CD4-positive, alpha-beta memory T cell (primary cell): ENCODE measurements at regions not wholly inside any gene's neighbourhood (a gene's known extent, or its start where the extent isn't known, plus 50 kb on each side); places are given as distances from the start of the nearest gene placed in this dataset.
A peak's percentile ranks its signal among the peaks of the same experiment; 100 is the strongest.
"Not testable (repeated sequence)": the region's sequence is repeated elsewhere in the genome, so short reads cannot be mapped to it uniquely, and the experiment has no call there.

Experiments used
- CTCF ChIA-PET: fragments of 350-600 bp; sonication (Branson Sonifier 250); formaldehyde crosslinking; loops from one replicate; lab custom pipeline; 2021; ENCODE audit warnings: inconsistent platforms; ENCODE audit not compliant: partially characterized antibody; lab: Charles Lee
- POLR2A ChIA-PET: fragments of 350-600 bp; sonication (Branson Sonifier 250); formaldehyde crosslinking; loops from one replicate; lab custom pipeline; 2021; ENCODE audit not compliant: partially characterized antibody; lab: Charles Lee
- DNase-seq, 5 donors: peaks; one replicate each; pipeline versions ENCODE4 v3.0.0 to v3.0.0-alpha.2; 2020 to 2022; ENCODE audit warnings: mixed read lengths in 1 of 5
- H3K27ac ChIP-seq: one replicate; pipeline ENCODE4 v1.7.0; 2013; ENCODE audit warnings: low read depth, low read length
- H3K27me3 ChIP-seq: 2 replicates; pipeline ENCODE4 v1.7.0; 2013; ENCODE audit warnings: mild to moderate bottlenecking, low read length, moderate library complexity; ENCODE audit not compliant: insufficient read depth
- H3K36me3 ChIP-seq: 2 replicates; pipeline ENCODE4 v1.7.0; 2013; ENCODE audit warnings: mild to moderate bottlenecking, low read length, moderate library complexity; ENCODE audit not compliant: insufficient read depth
- H3K4me1 ChIP-seq: 2 replicates; pipeline ENCODE4 v1.7.0; 2013; ENCODE audit warnings: mild to moderate bottlenecking, low read length, moderate library complexity; ENCODE audit not compliant: insufficient read depth
- H3K4me3 ChIP-seq, 2 donors: one replicate each; pipeline ENCODE4 v1.7.0; 2013; ENCODE audit warnings: low read length in 2 of 2, mild to moderate bottlenecking in 1 of 2
- H3K9me3 ChIP-seq, 2 donors: one replicate each; pipeline ENCODE4 v1.7.0; 2013; ENCODE audit warnings: low read length in 2 of 2, control low read depth in 1 of 2; ENCODE audit not compliant: control insufficient read depth in 1 of 2
- H3K27ac Mint-ChIP-seq, 7 donors: one replicate each; pipeline ENCODE4 v1.8.0; 2020 to 2021; ENCODE audit warnings: mixed read lengths in 7 of 7, mild to moderate bottlenecking in 6 of 7, inconsistent platforms in 3 of 7, moderate library complexity in 3 of 7
- H3K27me3 Mint-ChIP-seq, 2 donors: one replicate each; pipeline ENCODE4 v1.8.0; 2020 to 2021; ENCODE audit warnings: mixed read lengths in 2 of 2
- H3K36me3 Mint-ChIP-seq, 2 donors: one replicate each; pipeline ENCODE4 v1.8.0; 2020 to 2021; ENCODE audit warnings: mixed read lengths in 2 of 2, inconsistent platforms in 1 of 2, mild to moderate bottlenecking in 1 of 2
- H3K4me1 Mint-ChIP-seq, 4 donors: one replicate each; pipeline ENCODE4 v1.8.0; 2020 to 2021; ENCODE audit warnings: mixed read lengths in 4 of 4, mild to moderate bottlenecking in 1 of 4
- H3K4me3 Mint-ChIP-seq, 8 donors: one replicate each; pipeline ENCODE4 v1.8.0; 2020 to 2021; ENCODE audit warnings: mixed read lengths in 8 of 8, mild to moderate bottlenecking in 7 of 8, moderate library complexity in 6 of 8, inconsistent platforms in 3 of 8
- H3K9me3 Mint-ChIP-seq, 8 donors: one replicate each; pipeline ENCODE4 v1.8.0; 2020 to 2021; ENCODE audit warnings: mixed read lengths in 8 of 8, mild to moderate bottlenecking in 5 of 8, inconsistent platforms in 3 of 8, moderate library complexity in 1 of 8
- intact Hi-C: fragments of 100-400 bp; cut with micrococcal nuclease; formaldehyde crosslinking; loops from one replicate; pipeline ENCODE4 v1.15.1; 2023

GRCh38 chr2:118423776-118424175 lies 335.5 kb downstream of the INSIG2 start:
- no peaks in the 10 kb centered on the region for H3K36me3 ChIP-seq
- POLR2A ChIA-PET: no interaction called here
- no peak for DNase-seq
- Mint-ChIP-seq H3K27ac (no peak overlapping the region), H3K4me1 (no peaks in the 10 kb centered on the region), H3K4me3 (no peak overlapping the region), H3K27me3 (peaks cover 10 to 12% of the 10 kb centered on the region in 2 donors), H3K9me3 (peaks cover 0 to 9% (median 0%) of the 10 kb centered on the region in 8 donors), H3K36me3 (no peaks in the 10 kb centered on the region)
- no peaks in the 10 kb centered on the region for H3K4me1 ChIP-seq
- H3K27ac ChIP-seq: no peak overlapping the region
- H3K4me3 ChIP-seq: no peak overlapping the region
- CTCF ChIA-PET: no interaction called here
- intact Hi-C loops: no loop called here
- no peaks in the 10 kb centered on the region for H3K9me3 ChIP-seq
- H3K27me3 ChIP-seq: no peaks in the 10 kb centered on the region

- Histone ChIP-seq H3K9me3 (no peaks in the 10 kb centered on the region), H3K36me3 (no peaks in the 10 kb centered on the region), H3K4me3 (no peak overlapping the region), H3K27me3 (no peaks in the 10 kb centered on the region), H3K27ac (no peak overlapping the region), H3K4me1 (no peaks in the 10 kb centered on the region)
- peaks cover 8 to 12% of the 10 kb centered on the region in 2 donors for H3K27me3 Mint-ChIP-seq
- no peak overlapping the region for H3K4me3 Mint-ChIP-seq
- peaks cover 0 to 9% (median 0%) of the 10 kb centered on the region in 8 donors for H3K9me3 Mint-ChIP-seq
- ChIA-PET CTCF (no interaction called here), POLR2A (no interaction called here)
- no peak overlapping the region for H3K27ac Mint-ChIP-seq
- no peaks in the 10 kb centered on the region for H3K36me3 Mint-ChIP-seq
- DNase-seq: no peak
- no peaks in the 10 kb centered on the region for H3K4me1 Mint-ChIP-seq
- intact Hi-C loops: no loop called here
These were observed 333.4 kb downstream of the INSIG2 start for GRCh38 chr2:118421648-118422047.

GRCh38 chr2:118417406-118418120 lies 329.3 kb downstream of the INSIG2 start:
- Mint-ChIP-seq H3K27ac (no peak overlapping the region), H3K4me1 (no peaks in the 10 kb centered on the region), H3K4me3 (no peak overlapping the region), H3K9me3 (peaks cover 0 to 13% (median 6%) of the 10 kb centered on the region in 8 donors), H3K27me3 (peaks cover 3 to 11% of the 10 kb centered on the region in 2 donors), H3K36me3 (no peaks in the 10 kb centered on the region)
- intact Hi-C loops: no loop called here
- H3K4me1 ChIP-seq: no peaks in the 10 kb centered on the region
- H3K27me3 ChIP-seq: no peaks in the 10 kb centered on the region
- POLR2A ChIA-PET: interaction anchor here (0.5 kb wide), 1 partner anchor 466 kb away, joined by 3 read pairs; no protein-coding TSS in a partner anchor
- CTCF ChIA-PET: no interaction called here
- H3K4me3 ChIP-seq: no peak overlapping the region
- no peaks in the 10 kb centered on the region for H3K36me3 ChIP-seq
- no peaks in the 10 kb centered on the region for H3K9me3 ChIP-seq
- no peak for DNase-seq
- no peak overlapping the region for H3K27ac ChIP-seq

- H3K4me3 Mint-ChIP-seq, H3K36me3 Mint-ChIP-seq, H3K36me3 ChIP-seq, intact Hi-C loops, H3K27ac ChIP-seq, CTCF ChIA-PET, H3K27me3 ChIP-seq, POLR2A ChIA-PET, DNase-seq, H3K4me1 ChIP-seq, H3K4me3 ChIP-seq, H3K4me1 Mint-ChIP-seq, H3K27me3 Mint-ChIP-seq, H3K9me3 ChIP-seq, H3K27ac Mint-ChIP-seq: not testable (repeated sequence)
- peaks cover 0 to 13% (median 8%) of the 10 kb centered on the region in 8 donors for H3K9me3 Mint-ChIP-seq
These were observed 326.9 kb downstream of the INSIG2 start for GRCh38 chr2:118415186-118415585.

- H3K27ac Mint-ChIP-seq: peak overlapping the region in 1 of 7 donors; percentile 0
- Histone ChIP-seq H3K9me3 (no peaks in the 10 kb centered on the region), H3K27me3 (no peaks in the 10 kb centered on the region), H3K27ac (no peak overlapping the region), H3K36me3 (no peaks in the 10 kb centered on the region), H3K4me3 (no peak overlapping the region), H3K4me1 (no peaks in the 10 kb centered on the region)
- no peaks in the 10 kb centered on the region for H3K4me1 Mint-ChIP-seq
- no peak for DNase-seq
- intact Hi-C loops: no loop called here
- ChIA-PET POLR2A (no interaction called here), CTCF (interaction anchor here (0.9 kb wide), 1 partner anchor 186 kb away, joined by 3 read pairs; no protein-coding TSS in a partner anchor)
- H3K36me3 Mint-ChIP-seq: no peaks in the 10 kb centered on the region
- H3K9me3 Mint-ChIP-seq: peaks cover 0 to 12% (median 4%) of the 10 kb centered on the region in 8 donors
- peaks cover 9 to 13% of the 10 kb centered on the region in 2 donors for H3K27me3 Mint-ChIP-seq
- no peak overlapping the region for H3K4me3 Mint-ChIP-seq
These were observed 315.6 kb downstream of the INSIG2 start for GRCh38 chr2:118403658-118404451.

- H3K4me3 Mint-ChIP-seq: no peak overlapping the region
- no peaks in the 10 kb centered on the region for H3K36me3 Mint-ChIP-seq
- H3K27ac ChIP-seq: no peak overlapping the region
- peaks cover 0 to 6% of the 10 kb centered on the region in 2 donors for H3K27me3 Mint-ChIP-seq
- H3K36me3 ChIP-seq: no peaks in the 10 kb centered on the region
- ChIA-PET POLR2A (no interaction called here), CTCF (no interaction called here)
- H3K4me1 Mint-ChIP-seq: no peaks in the 10 kb centered on the region
- no peak overlapping the region for H3K4me3 ChIP-seq
- no peaks in the 10 kb centered on the region for H3K27me3 ChIP-seq
- no peak overlapping the region for H3K27ac Mint-ChIP-seq
- intact Hi-C loops: no loop called here
- no peaks in the 10 kb centered on the region for H3K9me3 ChIP-seq
- DNase-seq: no peak
- H3K9me3 Mint-ChIP-seq: peaks cover 0 to 9% (median 0%) of the 10 kb centered on the region in 8 donors
- H3K4me1 ChIP-seq: no peaks in the 10 kb centered on the region
These were observed 300.5 kb downstream of the INSIG2 start for GRCh38 chr2:118388771-118389170.

- Mint-ChIP-seq H3K9me3 (peaks cover 0 to 9% (median 0%) of the 10 kb centered on the region in 8 donors), H3K27me3 (peaks cover 0 to 7% of the 10 kb centered on the region in 2 donors), H3K36me3 (no peaks in the 10 kb centered on the region), H3K4me1 (no peaks in the 10 kb centered on the region), H3K4me3 (no peak overlapping the region), H3K27ac (peak overlapping the region in 1 of 7 donors; percentile 38)
- ChIA-PET CTCF (no interaction called here), POLR2A (interaction anchor here (0.6 kb wide), 1 partner anchor 13 kb away, joined by 3 read pairs; no protein-coding TSS in a partner anchor)
- Histone ChIP-seq H3K4me1 (no peaks in the 10 kb centered on the region), H3K4me3 (no peak overlapping the region), H3K36me3 (no peaks in the 10 kb centered on the region), H3K27ac (no peak overlapping the region), H3K9me3 (no peaks in the 10 kb centered on the region), H3K27me3 (no peaks in the 10 kb centered on the region)
- no peak for DNase-seq
- intact Hi-C loops: no loop called here
These were observed 299.2 kb downstream of the INSIG2 start for GRCh38 chr2:118387509-118387908.
